ENCODE measurements at regions not wholly inside any gene's neighbourhood (a gene's known extent, or its start where the extent isn't known, plus 50 kb on each side); places are given as distances from the start of the nearest gene placed in this dataset.

DNA sequence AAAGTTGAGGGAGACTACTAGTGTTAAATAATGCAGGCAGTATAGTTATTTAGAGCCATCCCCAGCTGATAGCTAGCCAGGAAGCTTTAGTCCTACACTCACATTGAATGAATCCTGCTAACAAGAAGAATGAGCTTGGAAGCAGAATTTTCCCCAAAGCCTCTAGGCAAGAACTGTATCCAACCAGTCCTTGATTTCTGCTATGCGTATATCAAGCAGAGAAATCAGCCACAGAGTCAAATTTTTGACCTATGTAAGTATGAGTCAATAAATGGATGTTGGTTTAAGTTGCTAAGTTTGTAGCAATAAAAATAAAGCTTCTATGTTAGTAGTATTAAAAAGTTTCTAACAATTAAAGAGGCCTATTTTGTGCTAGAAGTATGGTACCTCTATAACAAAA is 672.1 kb upstream of the CHD1 start:
- TF ChIP-seq POLR2A (IDR thresholded peaks at IDR 0.05; ENCODE audit: low read length): no peak
- no peak for TF ChIP-seq GATA1 (IDR thresholded peaks at IDR 0.05; ENCODE audit: low read depth, low read length)

Measured in erythroblast (primary cell).